BLaER1 treated with 17β-estradiol and CSF1 and Interleukin-3, amounts not matched to agents 10 nM and 100 nM (cell line): ENCODE measurements at regions not wholly inside any gene's neighbourhood (a gene's known extent, or its start where the extent isn't known, plus 50 kb on each side); places are given as distances from the start of the nearest gene placed in this dataset.

Source experiments
- H3K27ac ChIP-seq, 11 experiments: shearing (Covaris generic); formaldehyde crosslinking; 2 replicates each; pipeline ENCODE4 v1.8.1; 2022
- H3K27me3 ChIP-seq, 11 experiments: shearing (Covaris generic); formaldehyde crosslinking; 2 replicates each; pipeline ENCODE4 v1.8.1; 2022
- H3K36me3 ChIP-seq, 11 experiments: shearing (Covaris generic); formaldehyde crosslinking; 2 replicates each; pipeline ENCODE4 v1.8.1; 2022
- H3K4me1 ChIP-seq, 10 experiments: shearing (Covaris generic); formaldehyde crosslinking; 2 replicates each; pipeline ENCODE4 v1.8.1; 2022
- H3K4me2 ChIP-seq, 11 experiments: shearing (Covaris generic); formaldehyde crosslinking; 2 replicates each; pipeline ENCODE4 v1.8.1; 2022
- H3K4me3 ChIP-seq, 10 experiments: shearing (Covaris generic); formaldehyde crosslinking; 2 replicates each; pipeline ENCODE4 v1.8.1; 2022
- H3K9ac ChIP-seq, 11 experiments: shearing (Covaris generic); formaldehyde crosslinking; 2 replicates each; pipeline ENCODE4 v1.8.1; 2022
- H3K9me3 ChIP-seq, 11 experiments: shearing (Covaris generic); formaldehyde crosslinking; replicated peaks in 1 of 11; 2 replicates each; pipeline ENCODE4 v1.8.1; 2022
- H4K20me1 ChIP-seq, 11 experiments: shearing (Covaris generic); formaldehyde crosslinking; 2 replicates each; pipeline ENCODE4 v1.8.1; 2022
- Cebpa-rat ChIP-seq, 11 experiments: shearing (Covaris generic); IDR thresholded peaks; 2 replicates each; pipeline ENCODE4 v1.8.1; 2022

DNA sequence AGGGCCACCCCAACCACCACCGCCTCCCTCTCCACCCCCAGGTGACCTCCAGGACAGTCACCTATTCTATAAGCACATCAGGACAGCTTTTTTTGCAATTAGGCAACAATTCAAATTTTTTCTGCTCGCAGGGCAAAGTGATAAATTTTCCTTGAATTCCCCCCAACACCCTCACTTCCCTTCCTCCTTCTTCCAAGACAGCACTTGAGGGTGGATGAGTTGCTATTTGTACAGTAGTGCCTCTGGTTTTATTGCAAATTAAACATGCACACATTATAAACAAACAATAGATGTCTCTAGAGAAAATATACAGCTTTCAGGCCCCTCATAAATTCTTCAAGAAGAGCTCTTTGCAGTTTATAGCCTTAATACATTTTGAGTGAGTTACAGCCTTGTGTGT, 80.9 kb upstream of the USP47 start:
- no peaks in the 10 kb centered on the region for H3K36me3 ChIP-seq
- H4K20me1 ChIP-seq, result no peaks in the 10 kb centered on the region
- no peak overlapping the region for H3K9ac ChIP-seq
- H3K4me3 ChIP-seq, result no peak overlapping the region
- peaks cover 0 to 13% (median 10%) of the 10 kb centered on the region in 10 experiments; a peak in 12 of 20 replicates for H3K4me1 ChIP-seq
- no peaks in the 10 kb centered on the region for H3K27me3 ChIP-seq
- no peak overlapping the region for H3K4me2 ChIP-seq
- H3K9me3 ChIP-seq, result peaks cover 0 to 2% (median 0%) of the 10 kb centered on the region in 11 experiments; a peak in 1 of 22 replicates
- H3K27ac ChIP-seq, result no peak overlapping the region
- no peak for TF ChIP-seq Cebpa-rat (IDR thresholded peaks at IDR 0.05)

DNA sequence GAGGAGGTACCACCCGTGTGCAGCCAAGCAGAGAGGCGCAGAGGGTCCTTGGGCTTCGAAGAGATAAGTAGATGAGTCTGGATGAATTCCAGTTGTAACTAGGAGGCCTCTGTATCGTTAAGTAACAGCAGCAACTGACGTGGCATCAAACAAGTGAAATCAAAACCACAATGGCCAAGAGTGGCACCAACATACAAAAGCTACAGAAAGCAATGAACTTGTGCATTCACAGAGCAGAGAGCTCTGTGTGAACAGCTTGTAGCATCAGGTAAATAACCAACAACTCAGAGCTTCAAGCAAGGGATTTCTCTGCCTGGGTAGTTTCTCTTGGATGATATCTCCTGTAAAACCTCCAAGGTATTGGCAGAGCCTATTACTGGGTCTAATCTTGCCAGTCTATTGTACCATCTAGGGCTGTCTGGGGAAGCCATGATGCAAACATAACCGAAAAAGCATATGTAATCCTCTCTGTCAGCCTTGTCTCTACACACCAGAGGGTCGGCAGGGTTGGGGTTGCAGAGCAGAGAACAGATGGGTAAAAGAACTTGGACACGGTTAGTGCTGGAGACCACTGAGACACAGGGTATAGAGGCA, 83.1 kb upstream of the USP47 start:
- no peak for TF ChIP-seq Cebpa-rat (IDR thresholded peaks at IDR 0.05)
- H4K20me1 ChIP-seq, result no peaks in the 10 kb centered on the region
- H3K9me3 ChIP-seq, result no peaks in the 10 kb centered on the region
- peaks cover 0 to under 1% (median 0%) of the 10 kb centered on the region in 10 experiments; a peak in 5 of 20 replicates for H3K4me1 ChIP-seq
- H3K27ac ChIP-seq, result no peak overlapping the region
- no peak overlapping the region for H3K4me3 ChIP-seq
- H3K36me3 ChIP-seq, result no peaks in the 10 kb centered on the region
- H3K9ac ChIP-seq, result no peak overlapping the region
- H3K4me2 ChIP-seq, result no peak overlapping the region
- no peaks in the 10 kb centered on the region for H3K27me3 ChIP-seq

DNA sequence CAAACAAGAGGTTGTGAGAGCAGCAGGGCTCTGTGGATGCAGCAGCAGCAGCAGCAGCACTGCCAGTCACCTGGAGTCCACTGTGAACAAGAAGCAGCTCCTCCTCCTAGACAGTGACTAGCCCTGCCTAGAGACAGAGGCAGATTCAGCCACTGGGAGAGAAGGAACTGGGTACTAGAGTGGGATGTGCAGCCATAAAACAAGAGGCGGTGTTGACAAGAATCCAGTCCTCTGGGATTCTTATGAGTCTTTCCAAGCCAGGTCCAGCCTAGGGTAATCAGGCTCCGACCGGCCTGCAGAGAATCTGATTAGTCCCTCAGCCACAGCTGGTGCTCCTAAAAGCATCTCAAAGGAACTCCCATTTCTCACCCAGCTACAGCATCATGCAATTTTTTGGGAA, 83.9 kb upstream of the USP47 start:
- Histone ChIP-seq H3K36me3 (no peaks in the 10 kb centered on the region), H3K27ac (no peak overlapping the region), H4K20me1 (no peaks in the 10 kb centered on the region), H3K27me3 (no peaks in the 10 kb centered on the region), H3K4me1 (no peaks in the 10 kb centered on the region), H3K9me3 (no peaks in the 10 kb centered on the region), H3K4me3 (no peak overlapping the region), H3K9ac (no peak overlapping the region), H3K4me2 (no peak overlapping the region)
- TF ChIP-seq Cebpa-rat (IDR thresholded peaks at IDR 0.05), result no peak

DNA sequence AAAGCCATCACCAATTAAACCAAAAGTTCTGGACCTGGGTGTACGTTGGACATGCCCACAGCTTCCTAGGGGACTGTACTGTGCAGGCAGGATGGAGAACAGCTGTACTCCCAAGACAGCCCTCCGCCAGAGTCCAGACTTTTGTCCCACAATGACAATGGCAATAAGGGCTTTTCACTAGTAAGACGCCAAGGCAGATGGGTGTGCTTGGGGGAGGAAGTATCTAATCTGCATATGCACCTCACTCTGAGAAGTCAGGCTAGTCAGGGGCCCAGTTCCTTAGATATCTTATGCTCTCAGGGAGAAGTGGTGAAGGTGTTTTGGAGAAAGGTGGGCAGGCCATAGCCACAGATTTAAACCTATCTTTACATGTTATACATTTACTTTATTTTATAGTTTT, 85.1 kb upstream of the USP47 start:
- H3K4me2 ChIP-seq, result no peak overlapping the region
- no peaks in the 10 kb centered on the region for H3K27me3 ChIP-seq
- no peaks in the 10 kb centered on the region for H3K36me3 ChIP-seq
- no peak overlapping the region for H3K27ac ChIP-seq
- H3K4me1 ChIP-seq, result no peaks in the 10 kb centered on the region
- H3K9me3 ChIP-seq, result no peaks in the 10 kb centered on the region
- H4K20me1 ChIP-seq, result no peaks in the 10 kb centered on the region
- H3K4me3 ChIP-seq, result no peak overlapping the region
- TF ChIP-seq Cebpa-rat (IDR thresholded peaks at IDR 0.05), result no peak
- no peak overlapping the region for H3K9ac ChIP-seq

- H3K27me3 ChIP-seq, result no peaks in the 10 kb centered on the region
- H3K27ac ChIP-seq, result no peak overlapping the region
- H3K9me3 ChIP-seq, result no peaks in the 10 kb centered on the region
- no peak overlapping the region for H3K4me2 ChIP-seq
- no peaks in the 10 kb centered on the region for H3K36me3 ChIP-seq
- H3K4me1 ChIP-seq, result no peaks in the 10 kb centered on the region
- H4K20me1 ChIP-seq, result no peaks in the 10 kb centered on the region
- no peak for TF ChIP-seq Cebpa-rat (IDR thresholded peaks at IDR 0.05)
- no peak overlapping the region for H3K9ac ChIP-seq
- no peak overlapping the region for H3K4me3 ChIP-seq
These were observed 85.9 kb upstream of the USP47 start for GRCh38 chr11:11755871-11756270.

DNA sequence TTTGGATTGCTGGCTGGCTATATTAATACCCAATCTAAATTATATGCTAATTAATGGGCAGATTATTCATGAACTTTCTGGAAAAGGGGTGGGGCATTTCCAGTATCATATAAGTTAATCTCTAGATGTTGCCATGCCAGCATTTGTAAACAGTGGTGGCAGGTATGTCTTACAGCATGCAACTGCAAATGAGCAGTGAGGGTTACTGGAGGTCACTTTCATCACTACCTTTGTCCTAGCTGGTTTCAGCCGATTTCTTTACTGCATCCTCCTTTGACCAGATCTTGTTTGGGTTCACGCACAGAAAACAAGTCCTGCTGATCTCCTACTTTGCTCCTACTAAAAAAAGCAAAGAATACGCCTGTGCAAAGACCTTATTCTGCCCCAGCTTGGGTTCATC, 89.1 kb upstream of the USP47 start:
- H3K4me3 ChIP-seq, result no peak overlapping the region
- H3K9me3 ChIP-seq, result no peaks in the 10 kb centered on the region
- no peak overlapping the region for H3K4me2 ChIP-seq
- H4K20me1 ChIP-seq, result no peaks in the 10 kb centered on the region
- no peak overlapping the region for H3K9ac ChIP-seq
- TF ChIP-seq Cebpa-rat (IDR thresholded peaks at IDR 0.05), result no peak
- H3K27ac ChIP-seq, result no peak overlapping the region
- H3K4me1 ChIP-seq, result no peaks in the 10 kb centered on the region
- H3K27me3 ChIP-seq, result no peaks in the 10 kb centered on the region
- no peaks in the 10 kb centered on the region for H3K36me3 ChIP-seq

DNA sequence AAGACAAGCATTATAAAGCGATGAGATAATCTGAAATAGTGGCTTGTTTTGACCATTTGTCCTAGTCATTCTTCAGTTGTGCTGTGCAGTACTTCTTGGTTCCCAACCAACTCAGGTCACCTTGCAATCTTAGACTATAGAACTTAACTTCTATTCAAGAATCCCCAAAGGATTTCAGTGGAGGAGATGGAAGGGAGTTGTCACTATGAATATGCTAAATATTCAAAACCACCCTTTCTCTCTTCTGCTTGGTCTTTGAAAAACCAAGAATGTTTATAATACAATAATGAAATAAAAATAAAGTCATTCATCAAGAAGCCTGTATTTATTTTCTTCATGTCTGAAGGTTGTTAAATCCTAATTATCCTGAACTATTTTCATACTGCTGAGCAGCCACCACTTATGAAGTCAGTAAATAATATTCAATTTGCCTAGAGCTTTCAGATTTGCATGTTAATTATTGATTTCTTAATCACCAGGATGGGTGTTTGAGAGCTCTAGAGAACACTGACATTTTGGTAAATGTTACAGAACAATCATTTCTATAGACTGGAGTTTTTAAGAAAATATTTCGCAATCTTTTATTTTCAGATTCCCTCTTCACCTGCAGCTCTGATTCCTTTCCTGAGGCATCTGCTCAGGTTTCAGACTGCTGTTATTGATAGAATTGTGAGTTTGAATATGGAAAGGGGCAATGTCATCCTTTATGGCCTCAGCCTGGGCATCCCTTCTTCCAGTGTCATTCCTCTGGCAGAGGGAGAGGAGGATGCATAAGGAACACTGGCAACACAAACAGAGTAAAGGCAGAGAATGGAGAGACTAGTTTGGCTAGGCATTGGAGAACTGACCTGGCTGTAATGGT, 91.5 kb upstream of the USP47 start:
- peak in 7 of 11 experiments; percentile 40 to 89 (median 71); a peak in 10 of 22 replicates for TF ChIP-seq Cebpa-rat (IDR thresholded peaks at IDR 0.05)
- H3K9me3 ChIP-seq, result no peaks in the 10 kb centered on the region

DNA sequence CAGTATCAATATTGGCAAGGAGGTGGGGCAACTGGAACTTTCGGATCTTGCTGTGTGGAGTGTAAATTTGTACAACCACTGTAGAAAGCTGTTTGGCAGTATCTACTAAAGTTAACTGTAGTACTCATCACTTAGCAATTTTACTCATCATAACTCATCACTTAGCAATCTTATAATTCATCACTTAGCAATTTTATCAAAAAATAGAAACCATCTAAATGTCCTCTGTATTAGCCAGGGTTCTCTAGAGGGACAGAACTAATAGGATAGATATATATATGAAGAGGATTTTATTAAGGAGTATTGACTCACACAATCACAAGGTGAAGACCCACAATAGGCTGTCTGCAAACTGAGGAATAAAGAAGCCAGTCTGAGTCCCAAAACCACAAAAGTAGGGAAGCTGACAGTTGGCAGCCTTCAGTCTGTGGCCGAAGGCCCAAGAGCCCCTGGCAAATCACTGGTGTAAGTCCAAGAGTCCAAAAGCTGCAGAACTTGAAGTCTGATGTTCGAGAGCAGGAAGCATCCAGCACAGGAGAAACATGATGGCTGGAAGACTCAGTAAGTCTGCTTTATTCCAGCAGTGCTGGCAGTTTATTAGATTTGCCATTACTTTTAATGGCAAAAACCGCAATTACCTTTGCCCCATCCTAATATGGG, 92.9 kb upstream of the USP47 start:
- no peaks in the 10 kb centered on the region for H3K27me3 ChIP-seq
- H3K27ac ChIP-seq, result no peak overlapping the region
- no peak overlapping the region for H3K9ac ChIP-seq
- no peak overlapping the region for H3K4me3 ChIP-seq
- no peaks in the 10 kb centered on the region for H3K4me1 ChIP-seq
- H3K36me3 ChIP-seq, result no peaks in the 10 kb centered on the region
- no peak overlapping the region for H3K4me2 ChIP-seq
- no peaks in the 10 kb centered on the region for H3K9me3 ChIP-seq
- no peak for TF ChIP-seq Cebpa-rat (IDR thresholded peaks at IDR 0.05)
- H4K20me1 ChIP-seq, result no peaks in the 10 kb centered on the region

More for the DNA sequence above, 91.5 kb upstream of the USP47 start:
- H3K27me3 ChIP-seq, result no peaks in the 10 kb centered on the region
- H4K20me1 ChIP-seq, result no peaks in the 10 kb centered on the region
- H3K4me1 ChIP-seq, result no peaks in the 10 kb centered on the region
- H3K27ac ChIP-seq, result no peak overlapping the region
- H3K36me3 ChIP-seq, result no peaks in the 10 kb centered on the region
- H3K4me3 ChIP-seq, result no peak overlapping the region
- H3K9ac ChIP-seq, result no peak overlapping the region
- H3K4me2 ChIP-seq, result no peak overlapping the region

DNA sequence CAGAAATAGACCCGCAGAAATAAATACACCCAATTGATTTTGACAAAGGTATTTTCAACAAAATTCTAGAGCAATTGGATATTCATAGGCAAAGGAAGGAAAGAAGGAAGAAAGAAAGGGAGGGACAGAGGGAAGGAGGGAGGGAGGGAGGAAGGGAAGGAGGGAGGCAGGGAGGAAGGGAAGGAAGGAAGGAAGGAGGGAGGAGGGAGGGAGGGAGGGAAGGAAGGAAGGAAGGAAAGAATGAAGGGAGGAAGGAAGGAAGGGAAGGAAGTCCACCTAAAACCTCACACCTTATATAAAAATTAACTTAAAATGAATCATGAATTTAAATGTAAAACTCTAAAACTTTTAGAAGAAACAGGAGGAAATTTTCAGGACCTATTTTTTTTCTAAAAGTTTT, 94.2 kb upstream of the USP47 start:
- Histone ChIP-seq H3K9me3 (no peaks in the 10 kb centered on the region), H3K4me2 (no peak overlapping the region), H3K27me3 (no peaks in the 10 kb centered on the region), H3K27ac (no peak overlapping the region), H3K4me1 (no peaks in the 10 kb centered on the region), H3K9ac (no peak overlapping the region), H3K36me3 (no peaks in the 10 kb centered on the region), H3K4me3 (no peak overlapping the region), H4K20me1 (no peaks in the 10 kb centered on the region)
- no peak for TF ChIP-seq Cebpa-rat (IDR thresholded peaks at IDR 0.05)
